Vagina (tissue), 2 donors: ENCODE measurements at regions not wholly inside any gene's neighbourhood (a gene's known extent, or its start where the extent isn't known, plus 50 kb on each side); places are given as distances from the start of the nearest gene placed in this dataset.
"Not testable (repeated sequence)": the region's sequence is repeated elsewhere in the genome, so short reads cannot be mapped to it uniquely, and the experiment has no call there.

ENCODE experiments used
- DNase-seq, 2 donors: peaks; one replicate each; pipeline ENCODE4 v3.0.0-alpha.2; 2017; ENCODE audit errors: extremely low spot score in 2 of 2
- H3K27ac ChIP-seq: fragments of 200-600 bp; sonication (generic); one replicate; pipeline ENCODE4 v1.5.1; 2019
- H3K27me3 ChIP-seq: fragments of 200-600 bp; sonication (generic); one replicate; pipeline ENCODE4 v1.5.1; 2019
- H3K36me3 ChIP-seq, 2 donors: fragments of 200-600 bp; sonication (generic); one replicate each; pipeline ENCODE4 v1.5.1; 2017 to 2019
- H3K4me1 ChIP-seq: fragments of 200-600 bp; sonication (generic); one replicate; pipeline ENCODE4 v1.5.1; 2019
- H3K4me3 ChIP-seq, 2 donors: fragments of 200-600 bp; sonication (generic); 1 replicate in 1 of 2; 2 replicates in 1 of 2; pipeline ENCODE4 v1.5.1; 2016 to 2019
- H3K9me3 ChIP-seq: fragments of 200-600 bp; sonication (generic); one replicate; pipeline ENCODE4 v1.5.1; 2019
- CTCF ChIP-seq, 3 experiments: fragments of 450-650 bp in 2 of 3; fragments of 200-600 bp in 1 of 3; sonication (generic) in 1 of 3; IDR thresholded peaks; one replicate each; pipeline ENCODE4 v1.5.1; 2017 to 2019; ENCODE audit warnings: antibody characterized with exemption in 3 of 3, mild to moderate bottlenecking in 2 of 3, moderate library complexity in 2 of 3
- POLR2A ChIP-seq, 2 donors: fragments of 450-650 bp; IDR thresholded peaks; one replicate each; pipeline ENCODE4 v1.6.1; 2017; ENCODE audit warnings: antibody characterized with exemption in 2 of 2, mild to moderate bottlenecking in 2 of 2, moderate library complexity in 2 of 2
- POLR2AphosphoS5 ChIP-seq, 2 donors: sonication (generic); formaldehyde crosslinking; IDR thresholded peaks; one replicate each; pipeline ENCODE4 v1.9.0; 2017; ENCODE audit warnings: antibody characterized with exemption in 2 of 2, mild to moderate bottlenecking in 2 of 2, low read depth in 1 of 2; ENCODE audit not compliant: insufficient read depth in 1 of 2
- intact Hi-C: fragments of 100-400 bp; cut with DNase I; formaldehyde crosslinking; loops from one replicate; pipeline ENCODE4 v1.15.1; 2023

- H3K4me1 ChIP-seq, H3K27me3 ChIP-seq, H3K4me3 ChIP-seq, H3K9me3 ChIP-seq, H3K36me3 ChIP-seq, H3K27ac ChIP-seq, intact Hi-C loops, DNase-seq: not testable (repeated sequence)
Observed at GRCh38 chr15:24509714-24510113, 165.9 kb upstream of the NPAP1 start.

- H3K9me3 ChIP-seq, DNase-seq, H3K27me3 ChIP-seq, H3K4me3 ChIP-seq, H3K4me1 ChIP-seq, H3K27ac ChIP-seq, intact Hi-C loops, H3K36me3 ChIP-seq: not testable (repeated sequence)
Observed at GRCh38 chr15:24511598-24511997, 164.0 kb upstream of the NPAP1 start.

GRCh38 chr15:24518772-24519171, 156.8 kb upstream of the NPAP1 start:
- H3K36me3 ChIP-seq, H3K4me3 ChIP-seq, H3K9me3 ChIP-seq, H3K4me1 ChIP-seq, H3K27ac ChIP-seq, H3K27me3 ChIP-seq, intact Hi-C loops, DNase-seq: not testable (repeated sequence)

- H3K27me3 ChIP-seq, H3K4me3 ChIP-seq, H3K27ac ChIP-seq, H3K9me3 ChIP-seq, H3K4me1 ChIP-seq, H3K36me3 ChIP-seq, DNase-seq, intact Hi-C loops: not testable (repeated sequence)
Observed at GRCh38 chr15:24531235-24531634, 144.3 kb upstream of the NPAP1 start.

GRCh38 chr15:24534032-24534431, 141.5 kb upstream of the NPAP1 start:
- DNase-seq, H3K4me3 ChIP-seq, intact Hi-C loops, H3K27me3 ChIP-seq, H3K9me3 ChIP-seq, H3K36me3 ChIP-seq, H3K27ac ChIP-seq, H3K4me1 ChIP-seq: not testable (repeated sequence)

GRCh38 chr15:24557281-24557680, 118.3 kb upstream of the NPAP1 start:
- DNase-seq, intact Hi-C loops, H3K27ac ChIP-seq, H3K4me1 ChIP-seq, H3K9me3 ChIP-seq, H3K36me3 ChIP-seq, H3K4me3 ChIP-seq, H3K27me3 ChIP-seq: not testable (repeated sequence)

GRCh38 chr15:24607636-24608035, 67.9 kb upstream of the NPAP1 start:
- Histone ChIP-seq H3K4me1 (no peaks in the 10 kb centered on the region), H3K27me3 (no peaks in the 10 kb centered on the region), H3K9me3 (no peaks in the 10 kb centered on the region), H3K27ac (no peak overlapping the region), H3K36me3 (no peaks in the 10 kb centered on the region), H3K4me3 (no peak overlapping the region)
- DNase-seq: no peak
- TF ChIP-seq POLR2AphosphoS5 (IDR thresholded peaks at IDR 0.05; ENCODE audit: insufficient read depth in 1 of 2, low read depth in 1 of 2) (no peak), CTCF (IDR thresholded peaks at IDR 0.05) (no peak), POLR2A (IDR thresholded peaks at IDR 0.05) (no peak)
- intact Hi-C loops: no loop called here

GRCh38 chr15:24617646-24618045, 57.9 kb upstream of the NPAP1 start:
- H3K27me3 ChIP-seq: no peaks in the 10 kb centered on the region
- H3K36me3 ChIP-seq: no peaks in the 10 kb centered on the region
- DNase-seq: no peak
- no peak overlapping the region for H3K27ac ChIP-seq
- intact Hi-C loops: no loop called here
- TF ChIP-seq CTCF (IDR thresholded peaks at IDR 0.05): no peak
- TF ChIP-seq POLR2AphosphoS5 (IDR thresholded peaks at IDR 0.05; ENCODE audit: insufficient read depth in 1 of 2, low read depth in 1 of 2): no peak
- TF ChIP-seq POLR2A (IDR thresholded peaks at IDR 0.05): no peak
- H3K4me3 ChIP-seq: no peak overlapping the region
- no peaks in the 10 kb centered on the region for H3K4me1 ChIP-seq
- H3K9me3 ChIP-seq: no peaks in the 10 kb centered on the region
